ENCODE measurements at regions not wholly inside any gene's neighbourhood (a gene's known extent, or its start where the extent isn't known, plus 50 kb on each side); places are given as distances from the start of the nearest gene placed in this dataset.
"Not testable (repeated sequence)": the region's sequence is repeated elsewhere in the genome, so short reads cannot be mapped to it uniquely, and the experiment has no call there.

GRCh38 chr4:100340512-100341485, 150.5 kb upstream of the DDIT4L start:
- ChIA-PET CTCF (no interaction called here), POLR2A (no interaction called here)
- no peaks in the 10 kb centered on the region for H3K27me3 ChIP-seq (ENCODE audit: control insufficient read depth, insufficient read depth, low read length)
- H3K9me3 ChIP-seq (ENCODE audit: control insufficient read depth, insufficient read depth, low read depth, low read length), result no peaks in the 10 kb centered on the region
- no peaks in the 10 kb centered on the region for H3K4me1 ChIP-seq (ENCODE audit: control insufficient read depth, insufficient read depth, low read length)
- ATAC-seq (no peak), DNase-seq (ENCODE audit: low read depth, low spot score) (no peak)
- TF ChIP-seq SIN3A (IDR thresholded peaks at IDR 0.05; ENCODE audit: borderline replicate concordance, insufficient read depth, low read depth, low read length) (no peak), TCF7L2 (IDR thresholded peaks at IDR 0.05; ENCODE audit: low read depth, low read length) (no peak), POLR2AphosphoS5 (IDR thresholded peaks at IDR 0.05; ENCODE audit: low read depth, low read length) (no peak)
- TF ChIP-seq, protein P1, sequence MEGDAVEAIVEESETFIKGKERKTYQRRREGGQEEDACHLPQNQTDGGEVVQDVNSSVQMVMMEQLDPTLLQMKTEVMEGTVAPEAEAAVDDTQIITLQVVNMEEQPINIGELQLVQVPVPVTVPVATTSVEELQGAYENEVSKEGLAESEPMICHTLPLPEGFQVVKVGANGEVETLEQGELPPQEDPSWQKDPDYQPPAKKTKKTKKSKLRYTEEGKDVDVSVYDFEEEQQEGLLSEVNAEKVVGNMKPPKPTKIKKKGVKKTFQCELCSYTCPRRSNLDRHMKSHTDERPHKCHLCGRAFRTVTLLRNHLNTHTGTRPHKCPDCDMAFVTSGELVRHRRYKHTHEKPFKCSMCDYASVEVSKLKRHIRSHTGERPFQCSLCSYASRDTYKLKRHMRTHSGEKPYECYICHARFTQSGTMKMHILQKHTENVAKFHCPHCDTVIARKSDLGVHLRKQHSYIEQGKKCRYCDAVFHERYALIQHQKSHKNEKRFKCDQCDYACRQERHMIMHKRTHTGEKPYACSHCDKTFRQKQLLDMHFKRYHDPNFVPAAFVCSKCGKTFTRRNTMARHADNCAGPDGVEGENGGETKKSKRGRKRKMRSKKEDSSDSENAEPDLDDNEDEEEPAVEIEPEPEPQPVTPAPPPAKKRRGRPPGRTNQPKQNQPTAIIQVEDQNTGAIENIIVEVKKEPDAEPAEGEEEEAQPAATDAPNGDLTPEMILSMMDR (IDR thresholded peaks at IDR 0.05), result no peak
- TF ChIP-seq, protein P2, sequence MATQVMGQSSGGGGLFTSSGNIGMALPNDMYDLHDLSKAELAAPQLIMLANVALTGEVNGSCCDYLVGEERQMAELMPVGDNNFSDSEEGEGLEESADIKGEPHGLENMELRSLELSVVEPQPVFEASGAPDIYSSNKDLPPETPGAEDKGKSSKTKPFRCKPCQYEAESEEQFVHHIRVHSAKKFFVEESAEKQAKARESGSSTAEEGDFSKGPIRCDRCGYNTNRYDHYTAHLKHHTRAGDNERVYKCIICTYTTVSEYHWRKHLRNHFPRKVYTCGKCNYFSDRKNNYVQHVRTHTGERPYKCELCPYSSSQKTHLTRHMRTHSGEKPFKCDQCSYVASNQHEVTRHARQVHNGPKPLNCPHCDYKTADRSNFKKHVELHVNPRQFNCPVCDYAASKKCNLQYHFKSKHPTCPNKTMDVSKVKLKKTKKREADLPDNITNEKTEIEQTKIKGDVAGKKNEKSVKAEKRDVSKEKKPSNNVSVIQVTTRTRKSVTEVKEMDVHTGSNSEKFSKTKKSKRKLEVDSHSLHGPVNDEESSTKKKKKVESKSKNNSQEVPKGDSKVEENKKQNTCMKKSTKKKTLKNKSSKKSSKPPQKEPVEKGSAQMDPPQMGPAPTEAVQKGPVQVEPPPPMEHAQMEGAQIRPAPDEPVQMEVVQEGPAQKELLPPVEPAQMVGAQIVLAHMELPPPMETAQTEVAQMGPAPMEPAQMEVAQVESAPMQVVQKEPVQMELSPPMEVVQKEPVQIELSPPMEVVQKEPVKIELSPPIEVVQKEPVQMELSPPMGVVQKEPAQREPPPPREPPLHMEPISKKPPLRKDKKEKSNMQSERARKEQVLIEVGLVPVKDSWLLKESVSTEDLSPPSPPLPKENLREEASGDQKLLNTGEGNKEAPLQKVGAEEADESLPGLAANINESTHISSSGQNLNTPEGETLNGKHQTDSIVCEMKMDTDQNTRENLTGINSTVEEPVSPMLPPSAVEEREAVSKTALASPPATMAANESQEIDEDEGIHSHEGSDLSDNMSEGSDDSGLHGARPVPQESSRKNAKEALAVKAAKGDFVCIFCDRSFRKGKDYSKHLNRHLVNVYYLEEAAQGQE (IDR thresholded peaks at IDR 0.05; ENCODE audit: insufficient read depth in 1 of 2, low read depth in 2 of 2, low read length in 1 of 2), result no peak
- H3K36me3 ChIP-seq (ENCODE audit: control insufficient read depth, insufficient read depth, low read length), result no peaks in the 10 kb centered on the region
- BruUV-seq (replicated peaks), result no TSS peak
- intact Hi-C loops (cut with micrococcal nuclease; ENCODE audit: unreplicated experiment) (no loop called here), in situ Hi-C loops (cut with HindIII; ENCODE audit: low pct_unique_long_range_greater_than_20kb, low sequenced_read_pairs) (no loop called here)
- no peak overlapping the region for H3K4me3 ChIP-seq (ENCODE audit: low read depth in 2 of 2, low read length in 2 of 2)
- H3K27ac ChIP-seq (ENCODE audit: low read length), result no peak overlapping the region

- ChIA-PET POLR2A (no interaction called here), CTCF (no interaction called here)
- Histone ChIP-seq H3K4me1 (ENCODE audit: control insufficient read depth, insufficient read depth, low read length) (no peaks in the 10 kb centered on the region), H3K27ac (ENCODE audit: low read length) (no peak overlapping the region), H3K27me3 (ENCODE audit: control insufficient read depth, insufficient read depth, low read length) (no peaks in the 10 kb centered on the region), H3K9me3 (ENCODE audit: control insufficient read depth, insufficient read depth, low read depth, low read length) (no peaks in the 10 kb centered on the region), H3K36me3 (ENCODE audit: control insufficient read depth, insufficient read depth, low read length) (no peaks in the 10 kb centered on the region), H3K4me3 (ENCODE audit: low read depth in 2 of 2, low read length in 2 of 2) (no peak overlapping the region)
- ATAC-seq, result no peak
- intact Hi-C loops (cut with micrococcal nuclease; ENCODE audit: unreplicated experiment), result no loop called here
- DNase-seq (ENCODE audit: low read depth, low spot score), result no peak
- TF ChIP-seq SIN3A (IDR thresholded peaks at IDR 0.05; ENCODE audit: borderline replicate concordance, insufficient read depth, low read depth, low read length) (no peak), POLR2AphosphoS5 (IDR thresholded peaks at IDR 0.05; ENCODE audit: low read depth, low read length) (no peak), TCF7L2 (IDR thresholded peaks at IDR 0.05; ENCODE audit: low read depth, low read length) (no peak)
- TF ChIP-seq, protein P1 (IDR thresholded peaks at IDR 0.05), result no peak
- TF ChIP-seq, protein P2 (IDR thresholded peaks at IDR 0.05; ENCODE audit: insufficient read depth in 1 of 2, low read depth in 2 of 2, low read length in 1 of 2), result no peak
- in situ Hi-C loops (cut with HindIII; ENCODE audit: low pct_unique_long_range_greater_than_20kb, low sequenced_read_pairs), result no loop called here
- BruUV-seq (replicated peaks), result no TSS peak
Measured at GRCh38 chr4:100339870-100340269, 149.6 kb upstream of the DDIT4L start.

DNA sequence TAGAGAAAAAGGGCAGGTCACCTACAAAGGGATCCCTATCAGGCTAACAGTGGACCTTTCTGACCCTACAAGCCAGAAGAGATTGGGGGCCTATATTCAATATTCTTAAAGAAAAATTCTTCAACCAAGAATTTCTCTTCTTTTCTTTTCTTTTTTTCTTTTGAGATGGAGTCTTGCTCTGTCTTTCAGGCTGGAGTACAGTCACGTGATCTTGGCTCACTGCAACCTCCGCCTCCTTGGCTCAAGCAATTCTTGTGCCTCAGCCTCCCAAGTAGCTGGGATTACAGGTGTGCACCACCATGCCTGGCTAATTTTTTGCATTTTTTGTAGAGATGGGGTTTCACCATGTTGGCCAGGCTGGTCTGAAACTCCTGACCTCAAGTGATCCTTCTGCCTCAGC, 143.2 kb upstream of the DDIT4L start:
- H3K27me3 ChIP-seq (ENCODE audit: control insufficient read depth, insufficient read depth, low read length); H3K27ac ChIP-seq (ENCODE audit: low read length); CTCF ChIA-PET; BruUV-seq (replicated peaks); DNase-seq (ENCODE audit: low read depth, low spot score); intact Hi-C loops (cut with micrococcal nuclease; ENCODE audit: unreplicated experiment); H3K9me3 ChIP-seq (ENCODE audit: control insufficient read depth, insufficient read depth, low read depth, low read length); H3K4me1 ChIP-seq (ENCODE audit: control insufficient read depth, insufficient read depth, low read length); in situ Hi-C loops (cut with HindIII; ENCODE audit: low pct_unique_long_range_greater_than_20kb, low sequenced_read_pairs); H3K4me3 ChIP-seq (ENCODE audit: low read depth in 2 of 2, low read length in 2 of 2); POLR2A ChIA-PET; H3K36me3 ChIP-seq (ENCODE audit: control insufficient read depth, insufficient read depth, low read length); ATAC-seq: not testable (repeated sequence)

Measured in Panc1 (cell line).